BLaER1 (cell line): ENCODE measurements at regions not wholly inside any gene's neighbourhood (a gene's known extent, or its start where the extent isn't known, plus 50 kb on each side); places are given as distances from the start of the nearest gene placed in this dataset.

ENCODE experiments used
- H3K27ac ChIP-seq: shearing (Covaris generic); formaldehyde crosslinking; 2 replicates; pipeline ENCODE4 v1.8.1; 2022
- H3K27me3 ChIP-seq: shearing (Covaris generic); formaldehyde crosslinking; 2 replicates; pipeline ENCODE4 v1.8.1; 2022
- H3K36me3 ChIP-seq: shearing (Covaris generic); formaldehyde crosslinking; 2 replicates; pipeline ENCODE4 v1.8.1; 2022
- H3K4me1 ChIP-seq: shearing (Covaris generic); formaldehyde crosslinking; 2 replicates; pipeline ENCODE4 v1.8.1; 2022
- H3K4me2 ChIP-seq: shearing (Covaris generic); formaldehyde crosslinking; 2 replicates; pipeline ENCODE4 v1.8.1; 2022
- H3K4me3 ChIP-seq: shearing (Covaris generic); formaldehyde crosslinking; 2 replicates; pipeline ENCODE4 v1.8.1; 2022
- H3K9ac ChIP-seq: shearing (Covaris generic); formaldehyde crosslinking; 2 replicates; pipeline ENCODE4 v1.8.1; 2022
- H3K9me3 ChIP-seq: shearing (Covaris generic); formaldehyde crosslinking; 2 replicates; pipeline ENCODE4 v1.8.1; 2022
- H4K20me1 ChIP-seq: shearing (Covaris generic); formaldehyde crosslinking; 2 replicates; pipeline ENCODE4 v1.8.1; 2022
- Cebpa-rat ChIP-seq: shearing (Covaris generic); IDR thresholded peaks from 2 replicates; pipeline ENCODE4 v1.8.1; 2022

DNA sequence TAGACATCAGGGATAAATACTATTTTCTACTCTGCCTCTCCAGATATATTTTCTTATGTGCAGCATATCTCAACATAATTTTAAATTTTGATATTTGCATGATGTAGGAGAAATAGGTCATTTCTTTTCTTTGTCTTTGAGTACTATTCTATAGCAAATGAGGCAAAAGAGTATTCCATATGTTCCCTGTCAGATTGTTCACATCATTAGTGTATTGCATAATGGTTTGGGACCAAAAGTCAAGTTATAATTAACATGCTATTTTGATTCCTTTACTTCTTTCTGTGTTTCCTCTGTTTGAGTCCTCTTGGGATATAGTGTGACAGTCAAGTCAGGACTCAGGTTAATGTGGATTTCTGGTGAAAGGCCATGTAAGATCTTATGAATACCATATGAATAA is 864.6 kb upstream of the FBXO33 start:
- H3K27ac ChIP-seq, result no peak overlapping the region
- no peak overlapping the region for H3K4me3 ChIP-seq
- H4K20me1 ChIP-seq, result no peaks in the 10 kb centered on the region
- no peak overlapping the region for H3K9ac ChIP-seq
- no peak for TF ChIP-seq Cebpa-rat
- H3K4me1 ChIP-seq, result peaks cover 4% of the 10 kb centered on the region; the same call in 1 of the 2 replicates
- H3K9me3 ChIP-seq, result no peaks in the 10 kb centered on the region
- no peak overlapping the region for H3K4me2 ChIP-seq
- H3K27me3 ChIP-seq, result no peaks in the 10 kb centered on the region
- no peaks in the 10 kb centered on the region for H3K36me3 ChIP-seq

DNA sequence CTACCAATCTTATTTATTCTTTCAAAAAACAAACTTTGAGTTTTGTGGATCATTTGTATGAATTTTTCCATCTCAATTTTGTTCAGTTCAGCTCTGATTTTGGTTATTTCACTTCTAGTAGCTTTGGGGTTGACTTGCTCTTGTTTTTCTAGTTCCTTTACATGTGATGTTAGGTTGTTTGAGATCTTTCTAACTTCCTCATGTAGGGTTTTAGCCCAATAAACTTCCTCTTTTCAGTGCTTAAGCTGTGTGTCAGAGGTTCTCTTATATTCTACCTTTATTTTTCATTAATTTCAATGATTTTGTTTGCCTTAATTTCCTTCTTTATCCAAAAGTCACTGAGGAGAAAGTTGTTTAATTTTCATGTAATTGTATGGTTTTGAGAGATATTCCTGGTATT is 860.4 kb upstream of the FBXO33 start:
- no peaks in the 10 kb centered on the region for H3K27me3 ChIP-seq
- H3K4me3 ChIP-seq, result no peak overlapping the region
- H3K4me2 ChIP-seq, result no peak overlapping the region
- no peaks in the 10 kb centered on the region for H3K36me3 ChIP-seq
- H3K27ac ChIP-seq, result no peak overlapping the region
- H3K9me3 ChIP-seq, result no peaks in the 10 kb centered on the region
- H3K9ac ChIP-seq, result no peak overlapping the region
- H4K20me1 ChIP-seq, result no peaks in the 10 kb centered on the region
- H3K4me1 ChIP-seq, result peaks cover 4% of the 10 kb centered on the region; the same call in 1 of the 2 replicates
- no peak for TF ChIP-seq Cebpa-rat

DNA sequence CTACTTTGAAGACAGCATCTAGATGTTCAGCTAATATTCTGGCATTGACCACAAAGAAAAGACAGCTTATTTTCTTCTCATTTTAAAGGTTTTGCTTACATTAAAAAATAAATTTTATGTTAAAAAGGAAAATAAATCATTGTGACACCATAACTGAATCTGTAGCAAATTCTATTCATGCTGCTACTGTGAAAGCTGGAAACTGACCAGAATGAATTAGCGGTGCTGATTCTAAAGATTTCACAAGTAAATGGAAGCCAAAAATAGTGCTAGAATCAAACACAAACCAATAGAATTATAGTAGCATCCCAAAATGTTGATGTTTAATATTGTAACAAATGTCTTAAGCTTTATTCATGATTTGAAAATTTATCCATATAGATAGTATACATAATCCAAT is 850.0 kb upstream of the FBXO33 start:
- Histone ChIP-seq H3K4me2 (no peak overlapping the region), H3K9ac (no peak overlapping the region), H4K20me1 (no peaks in the 10 kb centered on the region), H3K9me3 (no peaks in the 10 kb centered on the region), H3K27ac (no peak overlapping the region), H3K36me3 (no peaks in the 10 kb centered on the region), H3K27me3 (no peaks in the 10 kb centered on the region), H3K4me3 (no peak overlapping the region), H3K4me1 (no peaks in the 10 kb centered on the region)
- TF ChIP-seq Cebpa-rat, result no peak

DNA sequence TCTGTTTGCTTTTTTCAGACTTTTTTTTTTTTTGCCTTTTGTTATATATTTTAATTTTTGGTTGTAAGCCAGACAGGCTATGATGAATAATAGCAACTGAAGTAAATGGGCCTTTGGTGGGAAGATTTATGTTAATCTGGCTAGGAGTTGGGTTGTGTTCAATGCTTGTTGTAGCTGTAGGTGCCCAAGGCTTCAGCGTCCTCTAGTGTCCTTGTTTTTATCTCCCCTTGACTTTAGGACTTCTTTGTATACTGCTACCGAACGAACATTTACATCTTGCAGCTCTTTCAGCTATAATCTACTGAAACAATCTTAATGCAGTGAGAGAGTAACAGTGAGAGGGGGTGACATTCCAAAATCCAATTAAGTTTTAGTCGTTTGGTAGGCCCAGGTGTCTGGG is 848.4 kb upstream of the FBXO33 start:
- no peak overlapping the region for H3K4me2 ChIP-seq
- no peak overlapping the region for H3K27ac ChIP-seq
- no peak overlapping the region for H3K9ac ChIP-seq
- H3K27me3 ChIP-seq, result no peaks in the 10 kb centered on the region
- no peaks in the 10 kb centered on the region for H3K9me3 ChIP-seq
- no peaks in the 10 kb centered on the region for H3K4me1 ChIP-seq
- no peak overlapping the region for H3K4me3 ChIP-seq
- no peaks in the 10 kb centered on the region for H3K36me3 ChIP-seq
- H4K20me1 ChIP-seq, result no peaks in the 10 kb centered on the region
- no peak for TF ChIP-seq Cebpa-rat

DNA sequence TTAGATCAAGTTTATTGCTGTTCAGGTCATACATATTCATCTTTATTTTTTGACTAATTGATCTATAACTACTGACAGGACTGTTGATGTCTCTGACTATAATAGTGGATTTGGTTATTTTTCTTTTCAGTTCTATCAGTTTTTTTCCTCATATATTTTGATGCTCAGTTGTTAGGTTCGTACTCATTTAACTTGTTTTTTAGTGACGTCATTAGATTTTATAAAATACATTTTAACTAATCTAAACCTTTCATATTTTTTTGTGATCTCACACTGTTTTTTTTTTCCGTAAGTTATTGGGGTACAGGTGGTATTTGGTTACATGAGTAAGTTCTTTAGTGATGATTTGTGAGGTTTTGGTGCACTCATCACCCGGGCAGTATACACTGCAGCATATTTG is 841.2 kb upstream of the FBXO33 start:
- TF ChIP-seq Cebpa-rat, result no peak
- Histone ChIP-seq H3K36me3 (no peaks in the 10 kb centered on the region), H3K27ac (no peak overlapping the region), H3K9ac (no peak overlapping the region), H3K4me2 (no peak overlapping the region), H3K4me3 (no peak overlapping the region), H4K20me1 (no peaks in the 10 kb centered on the region), H3K4me1 (no peaks in the 10 kb centered on the region), H3K9me3 (no peaks in the 10 kb centered on the region), H3K27me3 (no peaks in the 10 kb centered on the region)

DNA sequence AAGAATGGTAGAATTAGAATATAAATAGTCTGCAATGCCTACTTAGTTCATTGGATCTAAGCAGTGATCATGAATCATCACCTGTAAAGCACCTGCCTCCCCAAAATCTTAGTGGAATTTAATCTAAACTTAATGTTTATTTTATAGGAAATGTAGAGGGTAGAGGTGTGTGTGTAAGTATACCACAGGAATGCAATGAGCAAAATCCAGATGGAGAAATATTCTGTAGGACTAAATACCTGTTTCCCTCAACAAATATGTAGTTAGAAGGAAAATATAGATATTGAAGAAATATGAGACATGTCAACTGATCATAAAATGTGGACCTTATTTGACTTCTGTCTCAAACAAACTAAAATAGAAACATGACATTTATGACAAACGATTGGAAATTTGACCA is 839.2 kb upstream of the FBXO33 start:
- Histone ChIP-seq H4K20me1 (no peaks in the 10 kb centered on the region), H3K4me1 (no peaks in the 10 kb centered on the region), H3K4me2 (no peak overlapping the region), H3K9ac (no peak overlapping the region), H3K27me3 (no peaks in the 10 kb centered on the region), H3K27ac (no peak overlapping the region), H3K36me3 (no peaks in the 10 kb centered on the region), H3K9me3 (no peaks in the 10 kb centered on the region), H3K4me3 (no peak overlapping the region)
- no peak for TF ChIP-seq Cebpa-rat

DNA sequence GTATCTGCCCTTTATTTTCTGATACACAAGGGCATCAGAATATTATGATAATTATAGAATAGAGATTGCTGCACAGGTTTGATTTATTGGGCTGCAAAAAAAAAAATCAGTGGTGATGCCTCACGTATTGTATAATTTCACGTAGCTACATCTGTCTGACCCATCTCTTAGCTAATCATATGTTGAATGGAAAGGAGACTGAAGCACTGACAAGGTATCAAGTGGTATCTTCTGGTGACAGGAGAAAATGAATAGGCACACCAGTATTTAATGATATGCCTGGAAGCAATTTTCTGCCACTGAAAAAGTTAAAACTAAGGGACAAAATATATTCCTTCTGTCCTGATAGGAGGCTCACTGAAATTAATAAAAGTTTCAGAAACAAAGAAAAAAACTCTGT is 837.2 kb upstream of the FBXO33 start:
- no peak overlapping the region for H3K27ac ChIP-seq
- no peaks in the 10 kb centered on the region for H3K9me3 ChIP-seq
- H4K20me1 ChIP-seq, result no peaks in the 10 kb centered on the region
- H3K4me3 ChIP-seq, result no peak overlapping the region
- no peaks in the 10 kb centered on the region for H3K27me3 ChIP-seq
- H3K9ac ChIP-seq, result no peak overlapping the region
- no peaks in the 10 kb centered on the region for H3K36me3 ChIP-seq
- no peak for TF ChIP-seq Cebpa-rat
- H3K4me2 ChIP-seq, result no peak overlapping the region
- H3K4me1 ChIP-seq, result no peaks in the 10 kb centered on the region

DNA sequence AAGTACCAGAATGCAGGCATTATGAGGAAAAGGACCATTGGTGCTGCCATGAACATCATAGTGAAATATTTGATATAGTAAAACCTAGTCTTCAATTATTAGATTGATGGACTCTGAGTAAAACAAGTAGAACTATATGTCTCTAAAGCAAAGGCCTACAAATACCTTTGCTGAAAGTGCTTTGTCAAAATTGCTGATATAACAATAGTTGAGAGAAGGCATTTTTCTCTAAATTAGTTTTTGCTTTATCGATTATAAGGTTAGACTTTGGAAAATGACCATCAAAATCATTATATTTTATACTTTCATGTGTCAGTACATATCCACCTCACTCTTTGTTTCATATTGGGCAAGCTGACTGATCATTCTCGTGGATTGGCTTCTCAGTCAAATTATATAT is 836.0 kb upstream of the FBXO33 start:
- no peaks in the 10 kb centered on the region for H4K20me1 ChIP-seq
- no peaks in the 10 kb centered on the region for H3K4me1 ChIP-seq
- H3K4me3 ChIP-seq, result no peak overlapping the region
- no peaks in the 10 kb centered on the region for H3K36me3 ChIP-seq
- no peaks in the 10 kb centered on the region for H3K27me3 ChIP-seq
- no peak for TF ChIP-seq Cebpa-rat
- no peak overlapping the region for H3K4me2 ChIP-seq
- no peak overlapping the region for H3K9ac ChIP-seq
- no peaks in the 10 kb centered on the region for H3K9me3 ChIP-seq
- no peak overlapping the region for H3K27ac ChIP-seq

DNA sequence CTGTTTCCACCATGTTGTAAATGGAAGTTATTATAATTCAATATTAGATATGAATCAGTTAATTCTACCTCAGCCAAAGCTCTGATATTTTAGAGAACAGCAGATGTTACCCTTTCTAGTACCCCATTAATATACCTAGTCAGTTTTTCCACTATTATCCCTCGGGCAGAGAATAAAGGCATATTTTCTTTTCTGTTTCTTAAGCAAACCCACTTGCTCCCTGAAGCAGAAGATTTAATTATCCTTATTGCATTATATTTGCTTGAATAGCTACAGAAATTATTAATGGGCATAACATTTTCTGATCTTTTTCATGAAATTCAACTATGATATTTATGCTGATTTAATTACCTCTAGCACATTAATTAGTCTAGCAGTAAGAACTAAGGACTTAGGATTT is 832.9 kb upstream of the FBXO33 start:
- no peaks in the 10 kb centered on the region for H3K9me3 ChIP-seq
- no peaks in the 10 kb centered on the region for H3K27me3 ChIP-seq
- no peak overlapping the region for H3K4me3 ChIP-seq
- no peak overlapping the region for H3K9ac ChIP-seq
- H4K20me1 ChIP-seq, result no peaks in the 10 kb centered on the region
- H3K27ac ChIP-seq, result no peak overlapping the region
- no peaks in the 10 kb centered on the region for H3K36me3 ChIP-seq
- no peaks in the 10 kb centered on the region for H3K4me1 ChIP-seq
- TF ChIP-seq Cebpa-rat, result no peak
- H3K4me2 ChIP-seq, result no peak overlapping the region

DNA sequence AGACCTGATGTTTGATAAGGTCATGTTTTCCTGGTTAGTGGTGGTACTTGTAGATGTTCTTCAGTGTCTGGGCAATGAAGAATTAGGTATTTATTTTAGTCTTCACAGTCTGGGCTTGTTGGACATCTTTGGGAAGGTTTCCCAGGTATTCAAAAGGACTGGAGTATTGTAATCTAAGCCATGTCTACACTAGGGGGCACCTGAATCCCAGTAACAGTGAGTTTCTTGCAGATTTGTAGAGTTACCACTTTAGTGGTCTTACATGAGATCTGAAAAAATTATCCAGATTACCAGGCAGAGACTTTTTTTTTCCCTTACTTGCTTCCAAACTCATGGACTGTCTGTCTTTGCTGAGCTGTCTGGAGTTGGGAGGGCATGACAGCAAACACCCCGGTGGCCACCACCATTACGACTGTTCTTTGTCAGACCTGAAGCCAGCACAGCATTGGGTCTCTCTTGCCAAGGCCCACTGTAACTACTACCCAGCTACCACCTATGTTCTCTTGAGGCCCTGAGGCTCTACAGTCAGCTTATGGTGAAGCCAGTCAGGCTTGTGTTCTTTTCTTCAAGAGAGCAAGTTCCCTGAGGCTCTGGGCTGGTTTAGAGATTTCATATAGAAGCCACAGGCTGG is 820.7 kb upstream of the FBXO33 start:
- H3K9me3 ChIP-seq, result no peaks in the 10 kb centered on the region
- no peaks in the 10 kb centered on the region for H3K27me3 ChIP-seq
- H3K9ac ChIP-seq, result no peak overlapping the region
- no peaks in the 10 kb centered on the region for H3K36me3 ChIP-seq
- no peaks in the 10 kb centered on the region for H4K20me1 ChIP-seq
- no peak overlapping the region for H3K4me2 ChIP-seq
- no peak for TF ChIP-seq Cebpa-rat
- H3K27ac ChIP-seq, result no peak overlapping the region
- no peaks in the 10 kb centered on the region for H3K4me1 ChIP-seq
- H3K4me3 ChIP-seq, result no peak overlapping the region

DNA sequence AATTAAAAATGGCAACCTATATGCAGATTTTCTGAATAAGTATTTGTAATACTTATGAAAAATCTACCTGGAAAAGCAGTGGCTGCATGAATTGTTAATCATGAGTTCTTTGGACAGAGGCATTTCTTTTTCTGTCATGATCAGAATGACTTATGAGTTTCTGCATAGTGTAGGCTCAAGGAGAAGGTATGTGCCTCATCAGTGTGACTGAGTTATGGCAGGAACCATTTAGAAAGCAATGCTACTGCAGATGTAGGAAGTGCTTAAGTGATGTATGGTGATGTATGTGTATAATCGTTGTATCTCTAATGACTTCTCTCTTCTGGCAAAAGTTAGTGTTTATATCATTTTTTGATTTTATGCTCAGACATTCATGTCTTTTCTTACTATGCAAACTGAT is 816.4 kb upstream of the FBXO33 start:
- no peaks in the 10 kb centered on the region for H3K9me3 ChIP-seq
- no peak for TF ChIP-seq Cebpa-rat
- H3K36me3 ChIP-seq, result no peaks in the 10 kb centered on the region
- no peaks in the 10 kb centered on the region for H3K27me3 ChIP-seq
- no peaks in the 10 kb centered on the region for H4K20me1 ChIP-seq
- no peak overlapping the region for H3K27ac ChIP-seq
- no peak overlapping the region for H3K4me2 ChIP-seq
- no peak overlapping the region for H3K4me3 ChIP-seq
- H3K9ac ChIP-seq, result no peak overlapping the region
- no peaks in the 10 kb centered on the region for H3K4me1 ChIP-seq
